OCI-LY7 (cell line): ENCODE measurements at regions not wholly inside any gene's neighbourhood (a gene's known extent, or its start where the extent isn't known, plus 50 kb on each side); places are given as distances from the start of the nearest gene placed in this dataset.

Experiments
- CTCF ChIP-seq: fragments of 200-600 bp; sonication (generic); conservative IDR thresholded peaks from 2 replicates; pipeline ENCODE4 v1.5.1; 2014; ENCODE audit warnings: mild to moderate bottlenecking, antibody characterized with exemption, low read length, moderate library complexity, mixed read lengths
- EZH2phosphoT487 ChIP-seq: fragments of 200-600 bp; sonication (generic); IDR thresholded peaks from 2 replicates; pipeline ENCODE4 v1.6.1; 2018; ENCODE audit warnings: low read depth, borderline replicate concordance, mild to moderate bottlenecking, mixed run types, antibody characterized with exemption, low read length, moderate library complexity, mixed read lengths

GRCh38 chr15:93321881-93322282 is 232.9 kb upstream of the RGMA start:
- TF ChIP-seq CTCF (no peak), EZH2phosphoT487 (no peak)
